ENCODE measurements at regions not wholly inside any gene's neighbourhood (a gene's known extent, or its start where the extent isn't known, plus 50 kb on each side); places are given as distances from the start of the nearest gene placed in this dataset.
A peak's percentile ranks its signal among the peaks of the same experiment; 100 is the strongest.

- CTCF ChIA-PET = no interaction called here
- H3K9me3 Mint-ChIP-seq = peaks cover 3 to 10% (median 7%) of the 10 kb centered on the region in 5 donors
- POLR2A ChIA-PET = no interaction called here
Measured at GRCh38 chr18:11308499-11308898, 159.1 kb upstream of the PIEZO2 start.

GRCh38 chr18:11307716-11308115 is 158.3 kb upstream of the PIEZO2 start:
- POLR2A ChIA-PET = no interaction called here
- CTCF ChIA-PET = no interaction called here
- no peak for DNase-seq
- Mint-ChIP-seq H3K27me3 (peaks cover 0 to 3% of the 10 kb centered on the region in 2 donors), H3K4me3 (no peak overlapping the region), H3K27ac (no peak overlapping the region), H3K36me3 (no peaks in the 10 kb centered on the region), H3K4me1 (no peaks in the 10 kb centered on the region), H3K9me3 (peaks cover 3 to 11% (median 9%) of the 10 kb centered on the region in 5 donors)
- no peak overlapping the region for H3K4me3 ChIP-seq (ENCODE audit: low read length)
- H3K4me1 ChIP-seq (ENCODE audit: insufficient read depth, low read length) = no peaks in the 10 kb centered on the region
- no peak overlapping the region for H3K27ac ChIP-seq (ENCODE audit: low read depth, low read length)
- no peaks in the 10 kb centered on the region for H3K36me3 ChIP-seq (ENCODE audit: insufficient read depth, low read length)
- no peaks in the 10 kb centered on the region for H3K9me3 ChIP-seq (ENCODE audit: low read length)
- H3K27me3 ChIP-seq (ENCODE audit: insufficient read depth, low read length, poor library complexity, severe bottlenecking) = no peaks in the 10 kb centered on the region

More at GRCh38 chr18:11308499-11308898, 159.1 kb upstream of the PIEZO2 start:
- no peak overlapping the region for H3K27ac ChIP-seq (ENCODE audit: low read depth, low read length)
- Mint-ChIP-seq H3K27ac (no peak overlapping the region), H3K36me3 (no peaks in the 10 kb centered on the region), H3K27me3 (peaks cover 0 to 3% of the 10 kb centered on the region in 2 donors), H3K4me1 (no peaks in the 10 kb centered on the region), H3K4me3 (no peak overlapping the region)
- H3K4me1 ChIP-seq (ENCODE audit: insufficient read depth, low read length) = no peaks in the 10 kb centered on the region
- H3K27me3 ChIP-seq (ENCODE audit: insufficient read depth, low read length, poor library complexity, severe bottlenecking) = no peaks in the 10 kb centered on the region
- H3K4me3 ChIP-seq (ENCODE audit: low read length) = no peak overlapping the region
- H3K36me3 ChIP-seq (ENCODE audit: insufficient read depth, low read length) = no peaks in the 10 kb centered on the region
- no peaks in the 10 kb centered on the region for H3K9me3 ChIP-seq (ENCODE audit: low read length)
- DNase-seq = no peak

- peaks cover 0 to 3% of the 10 kb centered on the region in 2 donors for H3K27me3 Mint-ChIP-seq
- Histone ChIP-seq H3K4me1 (ENCODE audit: insufficient read depth, low read length) (no peaks in the 10 kb centered on the region), H3K9me3 (ENCODE audit: low read length) (no peaks in the 10 kb centered on the region), H3K27me3 (ENCODE audit: insufficient read depth, low read length, poor library complexity, severe bottlenecking) (no peaks in the 10 kb centered on the region), H3K36me3 (ENCODE audit: insufficient read depth, low read length) (no peaks in the 10 kb centered on the region), H3K27ac (ENCODE audit: low read depth, low read length) (no peak overlapping the region), H3K4me3 (ENCODE audit: low read length) (no peak overlapping the region)
- no peak overlapping the region for H3K27ac Mint-ChIP-seq
- DNase-seq = no peak
- CTCF ChIA-PET = interaction anchor here (0.6 kb wide), 1 partner anchor 909 kb away, joined by 3 read pairs; no protein-coding TSS in a partner anchor
- H3K4me1 Mint-ChIP-seq = no peaks in the 10 kb centered on the region
- H3K36me3 Mint-ChIP-seq = no peaks in the 10 kb centered on the region
- H3K4me3 Mint-ChIP-seq = no peak overlapping the region
- peaks cover 8 to 22% (median 11%) of the 10 kb centered on the region in 5 donors for H3K9me3 Mint-ChIP-seq
- POLR2A ChIA-PET = no interaction called here
Measured at GRCh38 chr18:11305507-11305906, 156.1 kb upstream of the PIEZO2 start.

- Histone ChIP-seq H3K27me3 (ENCODE audit: insufficient read depth, low read length, poor library complexity, severe bottlenecking) (no peaks in the 10 kb centered on the region), H3K36me3 (ENCODE audit: insufficient read depth, low read length) (no peaks in the 10 kb centered on the region), H3K27ac (ENCODE audit: low read depth, low read length) (no peak overlapping the region), H3K4me3 (ENCODE audit: low read length) (no peak overlapping the region), H3K4me1 (ENCODE audit: insufficient read depth, low read length) (no peaks in the 10 kb centered on the region), H3K9me3 (ENCODE audit: low read length) (no peaks in the 10 kb centered on the region)
- CTCF ChIA-PET = interaction anchor here (0.6 kb wide), 1 partner anchor 908 kb away, joined by 3 read pairs; no protein-coding TSS in a partner anchor
- Mint-ChIP-seq H3K9me3 (peaks cover 10 to 24% (median 11%) of the 10 kb centered on the region in 5 donors), H3K27me3 (peaks cover 0 to 3% of the 10 kb centered on the region in 2 donors), H3K36me3 (no peaks in the 10 kb centered on the region), H3K4me3 (peak overlapping the region in 1 of 7 donors; percentile 44), H3K27ac (no peak overlapping the region), H3K4me1 (no peaks in the 10 kb centered on the region)
- DNase-seq = no peak
- POLR2A ChIA-PET = no interaction called here
Measured at GRCh38 chr18:11304928-11305327, 155.6 kb upstream of the PIEZO2 start.

GRCh38 chr18:11296946-11297345 is 147.6 kb upstream of the PIEZO2 start:
- no peak overlapping the region for H3K27ac ChIP-seq (ENCODE audit: low read depth, low read length)
- H3K36me3 ChIP-seq (ENCODE audit: insufficient read depth, low read length) = no peaks in the 10 kb centered on the region
- no peak for DNase-seq
- H3K4me1 ChIP-seq (ENCODE audit: insufficient read depth, low read length) = no peaks in the 10 kb centered on the region
- Mint-ChIP-seq H3K4me3 (no peak overlapping the region), H3K9me3 (peaks cover 3 to 15% (median 7%) of the 10 kb centered on the region in 5 donors), H3K36me3 (no peaks in the 10 kb centered on the region), H3K27ac (no peak overlapping the region), H3K4me1 (no peaks in the 10 kb centered on the region), H3K27me3 (no peaks in the 10 kb centered on the region)
- no peak overlapping the region for H3K4me3 ChIP-seq (ENCODE audit: low read length)
- no peaks in the 10 kb centered on the region for H3K27me3 ChIP-seq (ENCODE audit: insufficient read depth, low read length, poor library complexity, severe bottlenecking)
- ChIA-PET POLR2A (no interaction called here), CTCF (no interaction called here)
- no peaks in the 10 kb centered on the region for H3K9me3 ChIP-seq (ENCODE audit: low read length)

GRCh38 chr18:11293794-11294193 is 144.4 kb upstream of the PIEZO2 start:
- no peak for DNase-seq
- no peak overlapping the region for H3K27ac ChIP-seq (ENCODE audit: low read depth, low read length)
- Mint-ChIP-seq H3K9me3 (peaks cover 0 to 6% (median 0%) of the 10 kb centered on the region in 5 donors), H3K36me3 (no peaks in the 10 kb centered on the region), H3K4me1 (no peaks in the 10 kb centered on the region), H3K4me3 (no peak overlapping the region), H3K27me3 (no peaks in the 10 kb centered on the region), H3K27ac (no peak overlapping the region)
- H3K27me3 ChIP-seq (ENCODE audit: insufficient read depth, low read length, poor library complexity, severe bottlenecking) = no peaks in the 10 kb centered on the region
- H3K9me3 ChIP-seq (ENCODE audit: low read length) = no peaks in the 10 kb centered on the region
- ChIA-PET CTCF (no interaction called here), POLR2A (no interaction called here)
- H3K36me3 ChIP-seq (ENCODE audit: insufficient read depth, low read length) = no peaks in the 10 kb centered on the region
- no peaks in the 10 kb centered on the region for H3K4me1 ChIP-seq (ENCODE audit: insufficient read depth, low read length)
- H3K4me3 ChIP-seq (ENCODE audit: low read length) = no peak overlapping the region

- Mint-ChIP-seq H3K27me3 (no peaks in the 10 kb centered on the region), H3K4me1 (no peaks in the 10 kb centered on the region), H3K36me3 (no peaks in the 10 kb centered on the region), H3K27ac (no peak overlapping the region), H3K4me3 (no peak overlapping the region), H3K9me3 (peaks cover 0 to 6% (median 0%) of the 10 kb centered on the region in 5 donors)
- H3K4me1 ChIP-seq (ENCODE audit: insufficient read depth, low read length) = no peaks in the 10 kb centered on the region
- no peak for DNase-seq
- no peaks in the 10 kb centered on the region for H3K27me3 ChIP-seq (ENCODE audit: insufficient read depth, low read length, poor library complexity, severe bottlenecking)
- no peaks in the 10 kb centered on the region for H3K36me3 ChIP-seq (ENCODE audit: insufficient read depth, low read length)
- ChIA-PET CTCF (no interaction called here), POLR2A (no interaction called here)
- H3K4me3 ChIP-seq (ENCODE audit: low read length) = no peak overlapping the region
- H3K9me3 ChIP-seq (ENCODE audit: low read length) = no peaks in the 10 kb centered on the region
- H3K27ac ChIP-seq (ENCODE audit: low read depth, low read length) = no peak overlapping the region
Measured at GRCh38 chr18:11290786-11291185, 141.4 kb upstream of the PIEZO2 start.

GRCh38 chr18:11289248-11289647 is 139.9 kb upstream of the PIEZO2 start:
- CTCF ChIA-PET = no interaction called here

GRCh38 chr18:11288401-11288800 is 139.0 kb upstream of the PIEZO2 start:
- no peak overlapping the region for H3K27ac ChIP-seq (ENCODE audit: low read depth, low read length)
- H3K4me1 Mint-ChIP-seq = no peaks in the 10 kb centered on the region
- H3K27me3 Mint-ChIP-seq = no peaks in the 10 kb centered on the region
- no peaks in the 10 kb centered on the region for H3K9me3 ChIP-seq (ENCODE audit: low read length)
- H3K36me3 Mint-ChIP-seq = no peaks in the 10 kb centered on the region
- no peaks in the 10 kb centered on the region for H3K27me3 ChIP-seq (ENCODE audit: insufficient read depth, low read length, poor library complexity, severe bottlenecking)
- CTCF ChIA-PET = no interaction called here
- no peak overlapping the region for H3K4me3 ChIP-seq (ENCODE audit: low read length)
- no peak overlapping the region for H3K4me3 Mint-ChIP-seq
- peaks cover 0 to 4% (median 0%) of the 10 kb centered on the region in 5 donors for H3K9me3 Mint-ChIP-seq
- H3K4me1 ChIP-seq (ENCODE audit: insufficient read depth, low read length) = no peaks in the 10 kb centered on the region
- POLR2A ChIA-PET = no interaction called here
- DNase-seq = no peak
- H3K36me3 ChIP-seq (ENCODE audit: insufficient read depth, low read length) = no peaks in the 10 kb centered on the region
- H3K27ac Mint-ChIP-seq = no peak overlapping the region

More at GRCh38 chr18:11289248-11289647, 139.9 kb upstream of the PIEZO2 start:
- H3K27ac ChIP-seq (ENCODE audit: low read depth, low read length) = no peak overlapping the region
- H3K27me3 ChIP-seq (ENCODE audit: insufficient read depth, low read length, poor library complexity, severe bottlenecking) = no peaks in the 10 kb centered on the region
- POLR2A ChIA-PET = no interaction called here
- no peaks in the 10 kb centered on the region for H3K9me3 ChIP-seq (ENCODE audit: low read length)
- Mint-ChIP-seq H3K4me3 (no peak overlapping the region), H3K4me1 (no peaks in the 10 kb centered on the region), H3K9me3 (peaks cover 0 to 4% (median 0%) of the 10 kb centered on the region in 5 donors), H3K27ac (no peak overlapping the region), H3K36me3 (no peaks in the 10 kb centered on the region), H3K27me3 (no peaks in the 10 kb centered on the region)
- no peak overlapping the region for H3K4me3 ChIP-seq (ENCODE audit: low read length)
- H3K36me3 ChIP-seq (ENCODE audit: insufficient read depth, low read length) = no peaks in the 10 kb centered on the region
- H3K4me1 ChIP-seq (ENCODE audit: insufficient read depth, low read length) = no peaks in the 10 kb centered on the region
- DNase-seq = no peak
